Mesothelial cell of epicardium (in vitro differentiated cells): ENCODE measurements at regions not wholly inside any gene's neighbourhood (a gene's known extent, or its start where the extent isn't known, plus 50 kb on each side); places are given as distances from the start of the nearest gene placed in this dataset.

Source experiments
- DNase-seq, 2 experiments: peaks; one replicate each; pipeline ENCODE4 v3.0.0; 2021; ENCODE audit warnings: low spot score in 2 of 2; ENCODE audit not compliant: unreplicated experiment in 2 of 2
- H3K27ac Mint-ChIP-seq: 2 replicates; pipeline ENCODE4 v1.8.0; 2021; ENCODE audit warnings: mixed read lengths
- H3K27me3 Mint-ChIP-seq: 2 replicates; pipeline ENCODE4 v1.8.0; 2021; ENCODE audit warnings: low read depth, mixed read lengths
- H3K36me3 Mint-ChIP-seq: 2 replicates; pipeline ENCODE4 v1.8.0; 2021; ENCODE audit warnings: mixed read lengths
- H3K4me1 Mint-ChIP-seq: 2 replicates; pipeline ENCODE4 v1.8.0; 2021; ENCODE audit warnings: mixed read lengths
- H3K4me3 Mint-ChIP-seq: 2 replicates; pipeline ENCODE4 v1.8.0; 2021; ENCODE audit warnings: mild to moderate bottlenecking, moderate library complexity, mixed read lengths
- H3K9me3 Mint-ChIP-seq: 2 replicates; pipeline ENCODE4 v1.8.0; 2021; ENCODE audit warnings: mixed read lengths
- TF ChIP-seq, protein P1 (sequence below): fragments of 200-600 bp; sonication (generic); IDR thresholded peaks from one replicate; pipeline ENCODE4 v1.5.0; 2021; ENCODE audit warnings: antibody characterized with exemption; ENCODE audit not compliant: unreplicated experiment

DNA sequence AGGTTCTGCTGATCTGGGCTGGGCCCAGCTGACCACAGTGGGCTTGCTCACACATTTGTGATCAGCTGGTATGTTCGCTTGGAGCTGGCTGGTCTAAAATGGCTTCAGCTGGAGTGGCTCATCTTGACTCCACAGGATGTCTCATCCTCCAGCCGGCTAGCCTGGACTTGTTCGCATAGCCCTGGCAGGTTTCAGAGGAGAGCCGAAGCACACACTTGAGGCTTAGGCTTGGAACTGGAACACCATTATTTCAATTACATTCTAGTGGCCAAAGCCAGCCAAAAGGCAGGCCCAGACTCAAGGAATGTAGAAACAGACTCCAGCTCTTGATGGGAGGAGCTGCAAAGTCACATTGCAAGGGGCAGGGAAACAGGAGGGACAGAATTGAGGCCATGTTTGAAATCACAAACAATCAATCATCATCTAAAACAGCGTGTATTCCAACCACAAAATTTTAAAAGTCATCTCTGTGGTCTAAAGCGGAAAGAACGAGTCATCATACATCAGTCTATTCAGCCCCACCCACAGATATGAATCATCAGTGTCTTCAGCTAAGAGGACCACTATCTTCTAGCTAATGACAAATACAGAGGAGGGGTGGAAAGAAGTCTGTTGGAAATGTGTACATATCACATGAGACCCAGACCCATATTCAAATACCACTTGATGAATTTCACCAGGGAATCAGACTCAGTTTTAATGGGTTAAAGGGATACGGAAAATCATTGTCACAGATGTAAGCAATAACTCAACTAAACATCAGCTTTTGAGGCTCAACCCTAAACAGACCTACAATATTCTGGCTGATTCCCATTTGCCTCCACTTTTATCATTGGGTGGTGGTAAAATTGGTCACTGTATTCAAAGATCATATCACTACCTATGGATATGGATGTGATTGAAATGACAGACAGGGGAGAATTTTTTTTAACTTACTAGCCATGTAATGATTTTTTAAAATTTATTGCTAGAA lies 139.0 kb upstream of the MKLN1 start:
- H3K27me3 Mint-ChIP-seq, result no peaks in the 10 kb centered on the region
- no peak overlapping the region for H3K27ac Mint-ChIP-seq
- no peaks in the 10 kb centered on the region for H3K9me3 Mint-ChIP-seq
- TF ChIP-seq, protein P1, sequence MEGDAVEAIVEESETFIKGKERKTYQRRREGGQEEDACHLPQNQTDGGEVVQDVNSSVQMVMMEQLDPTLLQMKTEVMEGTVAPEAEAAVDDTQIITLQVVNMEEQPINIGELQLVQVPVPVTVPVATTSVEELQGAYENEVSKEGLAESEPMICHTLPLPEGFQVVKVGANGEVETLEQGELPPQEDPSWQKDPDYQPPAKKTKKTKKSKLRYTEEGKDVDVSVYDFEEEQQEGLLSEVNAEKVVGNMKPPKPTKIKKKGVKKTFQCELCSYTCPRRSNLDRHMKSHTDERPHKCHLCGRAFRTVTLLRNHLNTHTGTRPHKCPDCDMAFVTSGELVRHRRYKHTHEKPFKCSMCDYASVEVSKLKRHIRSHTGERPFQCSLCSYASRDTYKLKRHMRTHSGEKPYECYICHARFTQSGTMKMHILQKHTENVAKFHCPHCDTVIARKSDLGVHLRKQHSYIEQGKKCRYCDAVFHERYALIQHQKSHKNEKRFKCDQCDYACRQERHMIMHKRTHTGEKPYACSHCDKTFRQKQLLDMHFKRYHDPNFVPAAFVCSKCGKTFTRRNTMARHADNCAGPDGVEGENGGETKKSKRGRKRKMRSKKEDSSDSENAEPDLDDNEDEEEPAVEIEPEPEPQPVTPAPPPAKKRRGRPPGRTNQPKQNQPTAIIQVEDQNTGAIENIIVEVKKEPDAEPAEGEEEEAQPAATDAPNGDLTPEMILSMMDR, result no peak
- no peaks in the 10 kb centered on the region for H3K4me1 Mint-ChIP-seq
- H3K4me3 Mint-ChIP-seq, result no peak overlapping the region
- DNase-seq, result no peak
- no peaks in the 10 kb centered on the region for H3K36me3 Mint-ChIP-seq

DNA sequence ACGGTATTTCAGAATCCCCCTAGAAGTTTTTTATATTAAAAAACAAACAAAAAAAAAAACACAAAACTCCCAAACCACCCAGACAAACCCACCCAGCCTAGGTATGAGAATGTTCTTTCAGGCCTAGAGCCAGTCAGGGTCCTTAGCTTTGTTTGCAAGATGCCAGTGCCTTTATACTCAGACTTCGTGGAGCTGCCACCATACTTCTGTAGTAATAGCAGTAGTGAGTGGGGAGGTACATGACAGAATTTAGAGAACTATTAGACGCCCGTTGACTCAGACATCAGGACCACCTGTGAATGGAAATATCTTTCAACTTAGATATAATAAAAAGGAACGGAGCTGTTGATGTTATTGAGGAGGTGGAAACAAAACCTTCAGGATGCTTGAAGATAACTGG lies 138.2 kb upstream of the MKLN1 start:
- no peaks in the 10 kb centered on the region for H3K9me3 Mint-ChIP-seq
- H3K36me3 Mint-ChIP-seq, result no peaks in the 10 kb centered on the region
- no peaks in the 10 kb centered on the region for H3K4me1 Mint-ChIP-seq
- H3K27ac Mint-ChIP-seq, result no peak overlapping the region
- TF ChIP-seq, protein P1, result no peak
- H3K4me3 Mint-ChIP-seq, result no peak overlapping the region
- H3K27me3 Mint-ChIP-seq, result no peaks in the 10 kb centered on the region
- no peak for DNase-seq

DNA sequence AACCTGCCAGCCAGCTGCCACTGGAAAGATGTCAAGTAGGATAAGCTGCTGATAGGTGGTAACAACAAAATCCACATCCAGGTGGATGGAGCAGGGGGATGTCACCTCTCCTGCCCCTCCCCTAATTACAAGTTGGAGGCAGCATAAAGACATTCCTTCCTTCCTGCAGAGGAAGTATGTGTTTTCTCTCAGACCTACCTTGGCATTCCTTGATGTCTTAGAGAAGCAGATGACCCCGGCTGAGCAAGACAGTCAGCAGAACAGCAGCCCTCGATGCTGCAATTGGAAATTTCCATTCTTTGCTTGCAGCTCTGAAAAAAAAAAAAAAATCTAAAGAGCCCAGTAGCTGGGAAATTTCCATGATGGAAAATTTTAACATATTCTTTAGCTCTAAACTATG lies 137.5 kb upstream of the MKLN1 start:
- TF ChIP-seq, protein P1, result no peak
- H3K27me3 Mint-ChIP-seq, result no peaks in the 10 kb centered on the region
- no peak overlapping the region for H3K4me3 Mint-ChIP-seq
- H3K4me1 Mint-ChIP-seq, result no peaks in the 10 kb centered on the region
- H3K27ac Mint-ChIP-seq, result no peak overlapping the region
- no peaks in the 10 kb centered on the region for H3K36me3 Mint-ChIP-seq
- DNase-seq, result no peak
- H3K9me3 Mint-ChIP-seq, result no peaks in the 10 kb centered on the region

DNA sequence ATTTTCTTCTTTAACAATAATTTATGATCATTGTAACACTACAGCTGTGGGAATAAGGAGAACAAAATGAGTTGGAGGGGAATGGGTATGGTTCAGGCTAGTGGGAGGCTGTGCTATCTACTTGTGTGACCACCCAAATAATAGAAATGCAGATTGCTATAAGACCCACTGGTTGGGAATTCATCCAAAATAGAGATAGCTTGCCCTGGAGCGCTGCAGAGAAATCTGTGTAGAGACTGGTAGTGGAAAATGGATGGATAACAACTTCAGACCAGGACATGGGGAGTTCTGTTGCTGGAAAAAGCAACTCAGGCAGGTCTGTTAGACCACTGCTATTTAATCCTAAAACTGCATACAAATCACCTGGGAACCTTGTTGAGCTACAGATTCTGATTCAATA lies 137.1 kb upstream of the MKLN1 start:
- no peaks in the 10 kb centered on the region for H3K27me3 Mint-ChIP-seq
- no peak overlapping the region for H3K4me3 Mint-ChIP-seq
- no peak for DNase-seq

DNA sequence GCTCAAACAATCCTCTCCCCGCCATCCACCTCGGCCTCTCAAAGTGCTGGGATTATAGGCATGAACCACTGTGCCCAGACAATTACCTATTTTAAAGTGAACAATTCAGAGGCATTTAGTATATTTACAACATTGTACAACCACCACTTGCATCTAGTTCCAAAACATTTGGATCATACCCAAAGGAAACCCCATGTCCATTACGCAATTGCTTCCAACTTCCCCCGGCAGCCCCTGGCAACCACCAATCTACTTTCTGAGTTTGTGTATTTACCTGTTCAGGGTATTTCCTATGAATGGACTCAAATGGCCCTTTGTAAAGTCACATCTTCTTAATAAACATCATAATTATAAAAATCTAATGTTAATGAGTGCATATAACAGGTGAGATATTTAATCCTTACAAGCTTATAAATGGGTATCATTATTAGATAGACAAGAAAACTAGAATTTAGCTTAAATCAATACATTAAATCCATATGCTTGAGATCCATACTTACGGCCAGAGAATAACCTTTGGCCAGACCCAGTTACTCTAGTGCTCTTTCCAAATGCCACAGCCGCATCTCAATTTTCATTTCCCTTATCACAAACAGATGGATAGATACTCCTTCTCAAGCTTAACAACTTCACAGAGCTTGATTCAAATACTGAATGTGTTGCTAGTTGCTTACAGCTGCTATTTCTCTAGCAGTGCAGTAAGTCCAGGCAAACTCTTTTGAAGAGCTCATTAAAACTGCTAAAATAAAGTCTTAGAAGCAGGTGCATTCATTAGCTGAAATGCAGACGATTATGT lies 133.4 kb upstream of the MKLN1 start:
- H3K27ac Mint-ChIP-seq, result no peak overlapping the region
- H3K4me1 Mint-ChIP-seq, result no peaks in the 10 kb centered on the region
- H3K9me3 Mint-ChIP-seq, result no peaks in the 10 kb centered on the region
- no peak for DNase-seq
- TF ChIP-seq, protein P1, result no peak
- H3K36me3 Mint-ChIP-seq, result no peaks in the 10 kb centered on the region
- no peaks in the 10 kb centered on the region for H3K27me3 Mint-ChIP-seq
- H3K4me3 Mint-ChIP-seq, result no peak overlapping the region

More for the DNA sequence above, 137.1 kb upstream of the MKLN1 start:
- TF ChIP-seq, protein P1, result no peak
- Mint-ChIP-seq H3K27ac (no peak overlapping the region), H3K36me3 (no peaks in the 10 kb centered on the region), H3K9me3 (no peaks in the 10 kb centered on the region), H3K4me1 (no peaks in the 10 kb centered on the region)
